ENCODE measurements at regions not wholly inside any gene's neighbourhood (a gene's known extent, or its start where the extent isn't known, plus 50 kb on each side); places are given as distances from the start of the nearest gene placed in this dataset.
A peak's percentile ranks its signal among the peaks of the same experiment; 100 is the strongest.

GRCh38 chr17:55843785-55844184 lies 92.9 kb downstream of the PCTP start:
- Mint-ChIP-seq H3K4me3 (ENCODE audit: unreplicated experiment) (no peak overlapping the region), H3K4me1 (ENCODE audit: unreplicated experiment) (peaks cover 5% of the 10 kb centered on the region), H3K9me3 (ENCODE audit: unreplicated experiment) (no peaks in the 10 kb centered on the region), H3K36me3 (ENCODE audit: low read depth, unreplicated experiment) (no peaks in the 10 kb centered on the region), H3K27ac (ENCODE audit: unreplicated experiment) (no peak overlapping the region), H3K27me3 (ENCODE audit: unreplicated experiment) (no peaks in the 10 kb centered on the region)
- TF ChIP-seq CTCF (IDR thresholded peaks at IDR 0.05; ENCODE audit: unreplicated experiment), result no peak
- DNase-seq (ENCODE audit: low spot score), result no peak

- H3K4me3 Mint-ChIP-seq (ENCODE audit: unreplicated experiment), result no peak overlapping the region
- H3K4me1 Mint-ChIP-seq (ENCODE audit: unreplicated experiment), result peaks cover 5% of the 10 kb centered on the region
- DNase-seq (ENCODE audit: low spot score), result peak; percentile 77
- peak; percentile 28 for TF ChIP-seq CTCF (IDR thresholded peaks at IDR 0.05; ENCODE audit: unreplicated experiment)
- no peaks in the 10 kb centered on the region for H3K27me3 Mint-ChIP-seq (ENCODE audit: unreplicated experiment)
- no peak overlapping the region for H3K27ac Mint-ChIP-seq (ENCODE audit: unreplicated experiment)
- no peaks in the 10 kb centered on the region for H3K9me3 Mint-ChIP-seq (ENCODE audit: unreplicated experiment)
- H3K36me3 Mint-ChIP-seq (ENCODE audit: low read depth, unreplicated experiment), result no peaks in the 10 kb centered on the region
Measured at GRCh38 chr17:55845385-55845784, 94.5 kb downstream of the PCTP start.

- Mint-ChIP-seq H3K4me3 (ENCODE audit: unreplicated experiment) (no peak overlapping the region), H3K4me1 (ENCODE audit: unreplicated experiment) (peaks cover 5% of the 10 kb centered on the region), H3K27ac (ENCODE audit: unreplicated experiment) (no peak overlapping the region), H3K36me3 (ENCODE audit: low read depth, unreplicated experiment) (no peaks in the 10 kb centered on the region), H3K27me3 (ENCODE audit: unreplicated experiment) (no peaks in the 10 kb centered on the region), H3K9me3 (ENCODE audit: unreplicated experiment) (no peaks in the 10 kb centered on the region)
- DNase-seq (ENCODE audit: low spot score), result no peak
- no peak for TF ChIP-seq CTCF (IDR thresholded peaks at IDR 0.05; ENCODE audit: unreplicated experiment)
Measured at GRCh38 chr17:55846745-55847144, 95.9 kb downstream of the PCTP start.

- Mint-ChIP-seq H3K27ac (ENCODE audit: unreplicated experiment) (no peak overlapping the region), H3K4me1 (ENCODE audit: unreplicated experiment) (no peaks in the 10 kb centered on the region), H3K9me3 (ENCODE audit: unreplicated experiment) (no peaks in the 10 kb centered on the region), H3K36me3 (ENCODE audit: low read depth, unreplicated experiment) (no peaks in the 10 kb centered on the region), H3K4me3 (ENCODE audit: unreplicated experiment) (no peak overlapping the region), H3K27me3 (ENCODE audit: unreplicated experiment) (no peaks in the 10 kb centered on the region)
- no peak for DNase-seq (ENCODE audit: low spot score)
- TF ChIP-seq CTCF (IDR thresholded peaks at IDR 0.05; ENCODE audit: unreplicated experiment), result no peak
Measured at GRCh38 chr17:55852734-55853133, 101.9 kb downstream of the PCTP start.

GRCh38 chr17:55859301-55859795 lies 108.5 kb downstream of the PCTP start:
- Mint-ChIP-seq H3K9me3 (ENCODE audit: unreplicated experiment) (no peaks in the 10 kb centered on the region), H3K27me3 (ENCODE audit: unreplicated experiment) (no peaks in the 10 kb centered on the region), H3K4me3 (ENCODE audit: unreplicated experiment) (no peak overlapping the region), H3K4me1 (ENCODE audit: unreplicated experiment) (no peaks in the 10 kb centered on the region), H3K36me3 (ENCODE audit: low read depth, unreplicated experiment) (no peaks in the 10 kb centered on the region), H3K27ac (ENCODE audit: unreplicated experiment) (no peak overlapping the region)
- no peak for DNase-seq (ENCODE audit: low spot score)
- TF ChIP-seq CTCF (IDR thresholded peaks at IDR 0.05; ENCODE audit: unreplicated experiment), result no peak

All from endothelial cell (in vitro differentiated cells).